WTC11 (cell line): ENCODE measurements at regions not wholly inside any gene's neighbourhood (a gene's known extent, or its start where the extent isn't known, plus 50 kb on each side); places are given as distances from the start of the nearest gene placed in this dataset.

Experiments
- ATAC-seq: fragments of 200-7000 bp; cut with Tn5 transposase; 2 replicates; pipeline ENCODE4 v1.10.0; 2021; ENCODE audit warnings: mild to moderate bottlenecking, moderate library complexity
- CTCF ChIA-PET: fragments of 300-600 bp; sonication (Branson Sonifier 250); formaldehyde crosslinking; loops from one replicate; lab custom pipeline; 2021; ENCODE audit warnings: antibody characterized with exemption; lab: Charles Lee
- POLR2A ChIA-PET: fragments of 350-600 bp; sonication (Branson Sonifier 250); formaldehyde crosslinking; loops from one replicate; lab custom pipeline; 2021; ENCODE audit warnings: antibody characterized with exemption; lab: Charles Lee
- DNase-seq: peaks from one replicate; pipeline ENCODE4 v3.0.0; 2021; ENCODE audit warnings: low spot score
- H3K27ac Mint-ChIP-seq: 2 replicates; pipeline ENCODE4 v1.8.0; 2021; ENCODE audit warnings: mixed read lengths
- H3K27me3 Mint-ChIP-seq: 2 replicates; pipeline ENCODE4 v1.8.0; 2021; ENCODE audit warnings: low read depth, mild to moderate bottlenecking, moderate library complexity, mixed read lengths
- H3K36me3 Mint-ChIP-seq: 2 replicates; pipeline ENCODE4 v1.8.0; 2021; ENCODE audit warnings: mixed read lengths
- H3K4me1 Mint-ChIP-seq: 2 replicates; pipeline ENCODE4 v1.8.0; 2022; ENCODE audit warnings: mixed read lengths
- H3K4me3 Mint-ChIP-seq: 2 replicates; pipeline ENCODE4 v1.8.0; 2021; ENCODE audit warnings: mild to moderate bottlenecking, moderate library complexity, mixed read lengths
- H3K9me3 Mint-ChIP-seq: 2 replicates; pipeline ENCODE4 v1.8.0; 2021; ENCODE audit warnings: mixed read lengths
- AFF4 ChIP-seq: sonication (generic); formaldehyde crosslinking; IDR thresholded peaks from 2 replicates; pipeline ENCODE4 v1.8.1; 2023; ENCODE audit warnings: mild to moderate bottlenecking, missing genetic modification reagents, borderline replicate concordance
- CDX4 ChIP-seq: fragments of 250-450 bp; sonication (Bioruptor Pico); IDR thresholded peaks from 2 replicates; pipeline ENCODE4 v1.9.0; 2021; ENCODE audit warnings: moderate library complexity, mild to moderate bottlenecking, inconsistent platforms, borderline replicate concordance
- E2F1 ChIP-seq: sonication (generic); formaldehyde crosslinking; IDR thresholded peaks from 2 replicates; pipeline ENCODE4 v1.8.0; 2022; ENCODE audit warnings: mild to moderate bottlenecking, missing genetic modification reagents
- E2F5 ChIP-seq: sonication (generic); formaldehyde crosslinking; IDR thresholded peaks from 2 replicates; pipeline ENCODE4 v1.8.1; 2022; ENCODE audit warnings: mild to moderate bottlenecking, moderate library complexity, missing genetic modification reagents
- EMX1 ChIP-seq: fragments of 250-450 bp; sonication (Bioruptor Pico); IDR thresholded peaks from 2 replicates; pipeline ENCODE4 v1.8.0; 2021; ENCODE audit warnings: mild to moderate bottlenecking
- ESRRA ChIP-seq: sonication (generic); formaldehyde crosslinking; IDR thresholded peaks from 2 replicates; pipeline ENCODE4 v1.8.1; 2022; ENCODE audit warnings: mild to moderate bottlenecking, missing genetic modification reagents, borderline replicate concordance
- FOXJ3 ChIP-seq: sonication (generic); formaldehyde crosslinking; IDR thresholded peaks from 2 replicates; pipeline ENCODE4 v1.9.0; 2021; ENCODE audit warnings: missing genetic modification reagents, mild to moderate bottlenecking, borderline replicate concordance
- GABPB1 ChIP-seq: sonication (generic); formaldehyde crosslinking; IDR thresholded peaks from 2 replicates; pipeline ENCODE4 v1.8.1; 2023; ENCODE audit warnings: mild to moderate bottlenecking, missing genetic modification reagents
- IRF1 ChIP-seq: sonication (generic); formaldehyde crosslinking; IDR thresholded peaks from 2 replicates; pipeline ENCODE4 v1.8.0; 2023; ENCODE audit warnings: missing genetic modification reagents
- IRF2 ChIP-seq: sonication (generic); formaldehyde crosslinking; IDR thresholded peaks from 2 replicates; pipeline ENCODE4 v1.8.0; 2022; ENCODE audit warnings: low read depth, missing genetic modification reagents, borderline replicate concordance
- OVOL2 ChIP-seq: fragments of 250-450 bp; sonication (Bioruptor Pico); IDR thresholded peaks from 2 replicates; pipeline ENCODE4 v1.9.0; 2021; ENCODE audit warnings: mild to moderate bottlenecking, borderline replicate concordance
- PRDM15 ChIP-seq: sonication (generic); formaldehyde crosslinking; IDR thresholded peaks from 2 replicates; pipeline ENCODE4 v1.8.0; 2022; ENCODE audit warnings: missing genetic modification reagents
- SOX15 ChIP-seq: fragments of 250-450 bp; sonication (Bioruptor Pico); IDR thresholded peaks from 2 replicates; pipeline ENCODE4 v1.9.0; 2021; ENCODE audit warnings: mild to moderate bottlenecking
- USF2 ChIP-seq: sonication (generic); formaldehyde crosslinking; IDR thresholded peaks from 2 replicates; pipeline ENCODE4 v1.8.1; 2023; ENCODE audit warnings: mild to moderate bottlenecking, missing genetic modification reagents, moderate library complexity
- ZMAT4 ChIP-seq: fragments of 250-450 bp; sonication (Bioruptor Pico); IDR thresholded peaks from 2 replicates; pipeline ENCODE4 v1.9.0; 2021; ENCODE audit warnings: mild to moderate bottlenecking
- ZNF138 ChIP-seq: sonication (generic); formaldehyde crosslinking; conservative IDR thresholded peaks from 2 replicates; pipeline ENCODE4 v1.8.1; 2022; ENCODE audit warnings: mild to moderate bottlenecking, moderate library complexity, missing genetic modification reagents
- ZNF219 ChIP-seq: sonication (generic); formaldehyde crosslinking; IDR thresholded peaks from 2 replicates; pipeline ENCODE4 v1.8.0; 2023; ENCODE audit warnings: missing genetic modification reagents, mild to moderate bottlenecking, borderline replicate concordance
- ZNF232 ChIP-seq: sonication (generic); formaldehyde crosslinking; IDR thresholded peaks from 2 replicates; pipeline ENCODE4 v1.8.0; 2022; ENCODE audit warnings: mild to moderate bottlenecking, missing genetic modification reagents
- ZNF423 ChIP-seq: fragments of 250-450 bp; sonication (Bioruptor Pico); IDR thresholded peaks from 2 replicates; pipeline ENCODE4 v2.1.2; 2022; ENCODE audit warnings: mild to moderate bottlenecking, moderate library complexity
- ZNF425 ChIP-seq: fragments of 250-450 bp; sonication (Bioruptor Pico); conservative IDR thresholded peaks from 2 replicates; pipeline ENCODE4 v1.9.0; 2021; ENCODE audit warnings: mild to moderate bottlenecking

- no peak for TF ChIP-seq ZMAT4 (CRISPR knock-in tag)
- no peak for TF ChIP-seq ZNF219
- TF ChIP-seq OVOL2 (CRISPR knock-in tag): no peak
- no peak for TF ChIP-seq ESRRA (CRISPR knock-in tag)
- no peak for TF ChIP-seq CDX4 (CRISPR knock-in tag)
- TF ChIP-seq SOX15 (CRISPR knock-in tag): no peak
- no peak for TF ChIP-seq AFF4 (CRISPR knock-in tag)
- TF ChIP-seq ZNF232 (CRISPR knock-in tag): no peak
- no peak for TF ChIP-seq FOXJ3 (CRISPR knock-in tag)
- TF ChIP-seq ZNF138 (CRISPR knock-in tag): no peak
- no peak for TF ChIP-seq USF2
- TF ChIP-seq, all 79 proteins: peak for 0
These were observed 308.5 kb downstream of the ATXN7L3B start (continued) for GRCh38 chr12:74846116-74846515.

- CTCF ChIA-PET: no interaction called here
- DNase-seq (no peak), ATAC-seq (no peak)
- Mint-ChIP-seq H3K27me3 (peaks cover 4% of the 10 kb centered on the region; the same call in 1 of the 2 replicates), H3K9me3 (no peaks in the 10 kb centered on the region), H3K4me3 (no peak overlapping the region), H3K4me1 (no peaks in the 10 kb centered on the region), H3K36me3 (no peaks in the 10 kb centered on the region), H3K27ac (no peak overlapping the region)
- TF ChIP-seq EMX1 (CRISPR knock-in tag) (no peak), ZNF425 (CRISPR knock-in tag) (no peak), PRDM15 (CRISPR knock-in tag) (no peak), E2F5 (CRISPR knock-in tag) (no peak), IRF1 (CRISPR knock-in tag) (no peak), IRF2 (CRISPR knock-in tag) (no peak), GABPB1 (CRISPR knock-in tag) (no peak), ZNF423 (CRISPR knock-in tag) (no peak), E2F1 (CRISPR knock-in tag) (no peak)
- POLR2A ChIA-PET: no interaction called here
These were observed 309.5 kb downstream of the ATXN7L3B start for GRCh38 chr12:74847169-74847568.
